CD4-positive, alpha-beta T cell treated with Interleukin-10 for 1 hour (primary cell): ENCODE measurements at regions not wholly inside any gene's neighbourhood (a gene's known extent, or its start where the extent isn't known, plus 50 kb on each side); places are given as distances from the start of the nearest gene placed in this dataset.
"Not testable (repeated sequence)": the region's sequence is repeated elsewhere in the genome, so short reads cannot be mapped to it uniquely, and the experiment has no call there.

Experiments used
- DNase-seq: peaks from one replicate; pipeline ENCODE4 v3.0.0-alpha.2; 2020

GRCh38 chr4:127304356-127304755, 328.4 kb upstream of the INTU start:
- DNase-seq, result no peak

- no peak for DNase-seq
These were observed 324.8 kb upstream of the INTU start for GRCh38 chr4:127307996-127308395.

- DNase-seq, result no peak
These were observed 323.2 kb upstream of the INTU start for GRCh38 chr4:127309369-127310102.

- DNase-seq, result no peak
These were observed 321.4 kb upstream of the INTU start for GRCh38 chr4:127311371-127311770.

GRCh38 chr4:127311924-127312323, 320.8 kb upstream of the INTU start:
- DNase-seq, result no peak

GRCh38 chr4:127313767-127314166, 319.0 kb upstream of the INTU start:
- no peak for DNase-seq

- no peak for DNase-seq
These were observed 305.3 kb upstream of the INTU start for GRCh38 chr4:127327491-127327890.

GRCh38 chr4:127335073-127335620, 297.6 kb upstream of the INTU start:
- no peak for DNase-seq

- DNase-seq, result no peak
These were observed 297.0 kb upstream of the INTU start for GRCh38 chr4:127335732-127336131.

GRCh38 chr4:127343123-127343522, 289.6 kb upstream of the INTU start:
- DNase-seq, result not testable (repeated sequence)

GRCh38 chr4:127344071-127344470, 288.7 kb upstream of the INTU start:
- DNase-seq, result no peak

- no peak for DNase-seq
These were observed 284.8 kb upstream of the INTU start for GRCh38 chr4:127347936-127348335.

GRCh38 chr4:127352220-127353113, 280.3 kb upstream of the INTU start:
- DNase-seq, result no peak

- no peak for DNase-seq
These were observed 277.0 kb upstream of the INTU start for GRCh38 chr4:127355743-127356142.

GRCh38 chr4:127357765-127358164, 275.0 kb upstream of the INTU start:
- no peak for DNase-seq

GRCh38 chr4:127362686-127363085, 270.1 kb upstream of the INTU start:
- DNase-seq, result no peak

GRCh38 chr4:127364397-127364796, 268.4 kb upstream of the INTU start:
- DNase-seq, result no peak

GRCh38 chr4:127364911-127365310, 267.8 kb upstream of the INTU start:
- no peak for DNase-seq

- DNase-seq, result no peak
These were observed 262.2 kb upstream of the INTU start for GRCh38 chr4:127370604-127371003.

GRCh38 chr4:127379499-127379898, 253.3 kb upstream of the INTU start:
- no peak for DNase-seq

- DNase-seq, result not testable (repeated sequence)
These were observed 252.8 kb upstream of the INTU start for GRCh38 chr4:127379948-127380347.

- no peak for DNase-seq
These were observed 249.1 kb upstream of the INTU start for GRCh38 chr4:127383666-127384065.

GRCh38 chr4:127394516-127394915, 238.2 kb upstream of the INTU start:
- no peak for DNase-seq

GRCh38 chr4:127400276-127400675, 232.5 kb upstream of the INTU start:
- no peak for DNase-seq
